Keratinocyte (primary cell): ENCODE measurements at regions not wholly inside any gene's neighbourhood (a gene's known extent, or its start where the extent isn't known, plus 50 kb on each side); places are given as distances from the start of the nearest gene placed in this dataset.
A peak's percentile ranks its signal among the peaks of the same experiment; 100 is the strongest.

ENCODE experiments used
- DNase-seq: peaks from one replicate; pipeline ENCODE4 v3.0.0-alpha.2; 2011; ENCODE audit warnings: low read depth, missing footprints, low spot score
- FAIRE-seq: peaks from 2 replicates; lab custom pipeline; 2011; peaks lifted over from hg19 to GRCh38; lab: Jason Lieb, UNC
- H2AFZ ChIP-seq: 2 replicates; pipeline ENCODE4 v1.6.0; 2012; ENCODE audit warnings: low read length, control low read depth, inconsistent platforms; ENCODE audit not compliant: control insufficient read depth
- H3K27ac ChIP-seq: 2 replicates; pipeline ENCODE4 v1.5.1; 2011; ENCODE audit warnings: low read length; ENCODE audit not compliant: control insufficient read depth, insufficient read depth
- H3K27me3 ChIP-seq: 3 replicates; pipeline ENCODE4 v1.6.0; 2011; ENCODE audit warnings: low read length; ENCODE audit not compliant: control insufficient read depth, insufficient read depth; ENCODE audit errors: extremely low read depth
- H3K36me3 ChIP-seq, 2 experiments: 2 replicates in 1 of 2; 3 replicates in 1 of 2; pipeline ENCODE4 v1.5.1; 2011; ENCODE audit warnings: low read length in 2 of 2, mild to moderate bottlenecking in 1 of 2; ENCODE audit not compliant: control insufficient read depth in 2 of 2, insufficient read depth in 2 of 2; ENCODE audit errors: extremely low read depth in 1 of 2
- H3K4me1 ChIP-seq: 3 replicates; pipeline ENCODE4 v1.5.1; 2011; ENCODE audit warnings: low read length; ENCODE audit not compliant: control insufficient read depth, insufficient read depth; ENCODE audit errors: extremely low read depth
- H3K4me2 ChIP-seq: 3 replicates; pipeline ENCODE4 v1.6.0; 2011; ENCODE audit warnings: low read depth, low read length; ENCODE audit not compliant: control insufficient read depth, insufficient read depth; ENCODE audit errors: extremely low read depth
- H3K4me3 ChIP-seq, 3 experiments: fragments of 200-600 bp in 1 of 3; sonication (generic) in 1 of 3; 2 replicates in 2 of 3; 3 replicates in 1 of 3; pipeline ENCODE4 v1.5.1; 2011 to 2016; ENCODE audit warnings: low read length in 3 of 3, mild to moderate bottlenecking in 3 of 3, control low read depth in 2 of 3, inconsistent platforms in 1 of 3, low read depth in 1 of 3, mixed read lengths in 1 of 3, mixed run types in 1 of 3, moderate library complexity in 1 of 3; ENCODE audit not compliant: control insufficient read depth in 2 of 3, insufficient read depth in 2 of 3; ENCODE audit errors: extremely low read depth in 1 of 3
- H3K79me2 ChIP-seq: 2 replicates; pipeline ENCODE4 v1.6.0; 2012; ENCODE audit warnings: low read length; ENCODE audit not compliant: control insufficient read depth, insufficient read depth
- H3K9ac ChIP-seq: 3 replicates; pipeline ENCODE4 v1.6.0; 2011; ENCODE audit warnings: low read length; ENCODE audit not compliant: control insufficient read depth, insufficient read depth; ENCODE audit errors: extremely low read depth
- H3K9me1 ChIP-seq: 3 replicates; pipeline ENCODE4 v1.6.0; 2011; ENCODE audit warnings: low read length; ENCODE audit not compliant: control insufficient read depth, insufficient read depth; ENCODE audit errors: extremely low read depth
- H3K9me3 ChIP-seq: 2 replicates; pipeline ENCODE4 v1.5.1; 2012; ENCODE audit warnings: low read depth, low read length; ENCODE audit not compliant: control insufficient read depth
- H4K20me1 ChIP-seq: 3 replicates; pipeline ENCODE4 v1.6.0; 2011; ENCODE audit warnings: low read length; ENCODE audit not compliant: control insufficient read depth, insufficient read depth; ENCODE audit errors: extremely low read depth
- EZH2 ChIP-seq: IDR thresholded peaks from one replicate; pipeline ENCODE4 v1.6.1; 2012; ENCODE audit warnings: inconsistent platforms, mild to moderate bottlenecking, low read length, moderate library complexity
- dilution Hi-C: fragments of 300-500 bp; cut with MboI; formaldehyde crosslinking; loops from one replicate; pipeline ENCODE4 v1.7.0; 2020; ENCODE audit warnings: low sequenced_read_pairs; ENCODE audit not compliant: extremely low pct_ligation_motif_present
- TF ChIP-seq, protein P1 (sequence below), 3 experiments: IDR thresholded peaks in 1 of 3; conservative IDR thresholded peaks in 1 of 3; optimal IDR thresholded peaks in 1 of 3; 2 replicates in 2 of 3; 3 replicates in 1 of 3; pipeline versions ENCODE3 to v1.5.1; 2011; ENCODE audit warnings: low read length in 3 of 3, mild to moderate bottlenecking in 3 of 3, moderate library complexity in 2 of 3, control low read depth in 1 of 3, inconsistent platforms in 1 of 3; ENCODE audit not compliant: insufficient read depth in 2 of 3; ENCODE audit errors: extremely low read depth in 1 of 3

DNA sequence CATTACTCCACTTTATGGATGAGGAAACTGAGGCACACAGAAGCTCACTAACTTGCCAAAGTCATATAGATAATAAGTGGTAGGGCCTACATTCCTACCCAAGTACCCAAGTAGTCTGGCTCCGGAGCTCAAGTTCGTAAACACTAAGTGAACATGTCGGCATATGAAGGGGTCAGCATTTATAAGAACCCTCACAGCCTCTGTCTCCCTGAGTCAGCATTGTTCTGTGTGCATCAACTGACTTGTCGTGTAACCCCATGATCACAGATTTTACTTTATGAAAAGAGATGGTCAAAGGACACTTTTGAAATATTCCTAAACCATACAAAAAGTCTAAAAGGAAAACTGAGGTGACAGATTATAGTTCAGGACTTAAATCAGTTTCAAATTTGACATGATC lies 260.1 kb upstream of the CCDC54 start:
- H3K79me2 ChIP-seq: no peaks in the 10 kb centered on the region
- H2AFZ ChIP-seq: no peak overlapping the region
- no peaks in the 10 kb centered on the region for H3K36me3 ChIP-seq
- no peak overlapping the region for H3K9ac ChIP-seq
- dilution Hi-C loops: no loop called here
- no peak overlapping the region for H3K27ac ChIP-seq
- DNase-seq (no peak), FAIRE-seq (no peak)
- H3K4me1 ChIP-seq: no peaks in the 10 kb centered on the region
- no peaks in the 10 kb centered on the region for H4K20me1 ChIP-seq
- no peak overlapping the region for H3K4me2 ChIP-seq
- no peak for TF ChIP-seq EZH2
- TF ChIP-seq, protein P1, sequence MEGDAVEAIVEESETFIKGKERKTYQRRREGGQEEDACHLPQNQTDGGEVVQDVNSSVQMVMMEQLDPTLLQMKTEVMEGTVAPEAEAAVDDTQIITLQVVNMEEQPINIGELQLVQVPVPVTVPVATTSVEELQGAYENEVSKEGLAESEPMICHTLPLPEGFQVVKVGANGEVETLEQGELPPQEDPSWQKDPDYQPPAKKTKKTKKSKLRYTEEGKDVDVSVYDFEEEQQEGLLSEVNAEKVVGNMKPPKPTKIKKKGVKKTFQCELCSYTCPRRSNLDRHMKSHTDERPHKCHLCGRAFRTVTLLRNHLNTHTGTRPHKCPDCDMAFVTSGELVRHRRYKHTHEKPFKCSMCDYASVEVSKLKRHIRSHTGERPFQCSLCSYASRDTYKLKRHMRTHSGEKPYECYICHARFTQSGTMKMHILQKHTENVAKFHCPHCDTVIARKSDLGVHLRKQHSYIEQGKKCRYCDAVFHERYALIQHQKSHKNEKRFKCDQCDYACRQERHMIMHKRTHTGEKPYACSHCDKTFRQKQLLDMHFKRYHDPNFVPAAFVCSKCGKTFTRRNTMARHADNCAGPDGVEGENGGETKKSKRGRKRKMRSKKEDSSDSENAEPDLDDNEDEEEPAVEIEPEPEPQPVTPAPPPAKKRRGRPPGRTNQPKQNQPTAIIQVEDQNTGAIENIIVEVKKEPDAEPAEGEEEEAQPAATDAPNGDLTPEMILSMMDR (optimal IDR thresholded peaks at IDR 0.05 in 1 of 3, IDR thresholded peaks at IDR 0.05 in 1 of 3, conservative IDR thresholded peaks at IDR 0.05 in 1 of 3; ENCODE audit: extremely low read depth in 1 of 3, insufficient read depth in 2 of 3, low read length in 3 of 3): no peak
- H3K9me3 ChIP-seq: no peaks in the 10 kb centered on the region
- H3K9me1 ChIP-seq: no peaks in the 10 kb centered on the region
- no peak overlapping the region for H3K4me3 ChIP-seq
- H3K27me3 ChIP-seq: no peaks in the 10 kb centered on the region

DNA sequence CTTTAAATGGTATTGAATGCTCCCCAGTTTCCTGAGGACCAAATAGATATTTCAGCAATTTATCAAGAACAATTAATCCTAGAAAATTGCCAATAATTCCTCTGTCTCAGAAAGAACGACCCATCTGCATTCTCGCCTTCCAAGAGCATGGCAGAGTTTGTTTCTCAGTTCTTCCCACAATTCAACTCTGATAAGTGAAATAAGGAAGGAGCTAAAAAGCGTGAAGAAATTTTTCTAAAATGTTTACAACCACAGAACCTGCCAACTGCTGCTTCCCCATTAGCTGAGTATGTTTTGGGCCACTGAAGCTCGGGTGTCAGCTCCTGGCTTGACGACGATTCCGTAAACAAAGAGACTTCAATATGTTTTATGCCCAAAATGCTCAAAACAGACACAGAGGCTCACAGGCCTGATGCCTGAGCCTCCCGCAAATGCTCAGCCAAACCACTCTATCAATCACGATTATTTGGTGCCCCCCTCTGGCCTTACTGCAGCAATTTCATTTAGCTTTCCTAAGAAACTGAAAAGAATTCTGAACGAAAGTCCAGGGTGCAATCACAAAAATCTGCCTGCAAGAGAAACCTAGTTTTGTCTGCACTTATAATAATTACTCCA lies 259.2 kb upstream of the CCDC54 start:
- Histone ChIP-seq H2AFZ (no peak overlapping the region), H4K20me1 (no peaks in the 10 kb centered on the region), H3K4me2 (no peak overlapping the region), H3K27me3 (no peaks in the 10 kb centered on the region), H3K79me2 (no peaks in the 10 kb centered on the region), H3K9me3 (no peaks in the 10 kb centered on the region), H3K9ac (no peak overlapping the region), H3K27ac (no peak overlapping the region), H3K36me3 (no peaks in the 10 kb centered on the region), H3K4me1 (no peaks in the 10 kb centered on the region), H3K9me1 (no peaks in the 10 kb centered on the region), H3K4me3 (no peak overlapping the region)
- TF ChIP-seq EZH2: no peak
- TF ChIP-seq, protein P1 (optimal IDR thresholded peaks at IDR 0.05 in 1 of 3, IDR thresholded peaks at IDR 0.05 in 1 of 3, conservative IDR thresholded peaks at IDR 0.05 in 1 of 3; ENCODE audit: extremely low read depth in 1 of 3, insufficient read depth in 2 of 3, low read length in 3 of 3): peak; percentile 40 to 62 (median 41)
- FAIRE-seq (no peak), DNase-seq (no peak)
- dilution Hi-C loops: no loop called here
